Activated T-cell treated with anti-CD3 and anti-CD28 coated beads, Interleukin-2, amount 50 U/mL, for 72 hours (primary cell): ENCODE measurements at regions not wholly inside any gene's neighbourhood (a gene's known extent, or its start where the extent isn't known, plus 50 kb on each side); places are given as distances from the start of the nearest gene placed in this dataset.
"Not testable (repeated sequence)": the region's sequence is repeated elsewhere in the genome, so short reads cannot be mapped to it uniquely, and the experiment has no call there.

Experiments used
- ATAC-seq, 2 donors: fragments of 150-1000 bp; cut with Tn5 transposase; replicated peaks in 1 of 2; 2 replicates each; pipeline ENCODE4 v1.10.0; 2021; ENCODE audit warnings: moderate library complexity in 2 of 2, mild to moderate bottlenecking in 1 of 2
- DNase-seq, 2 donors: peaks; one replicate each; pipeline ENCODE4 v3.0.0; 2021 to 2022; ENCODE audit warnings: mixed read lengths in 1 of 2
- H3K27ac Mint-ChIP-seq: one replicate; pipeline ENCODE4 v1.8.0; 2022; ENCODE audit warnings: mild to moderate bottlenecking, moderate library complexity, mixed read lengths
- H3K27me3 Mint-ChIP-seq: one replicate; pipeline ENCODE4 v1.8.0; 2022; ENCODE audit warnings: low read depth, mixed read lengths
- H3K36me3 Mint-ChIP-seq, 2 donors: one replicate each; pipeline ENCODE4 v1.8.0; 2022; ENCODE audit warnings: mixed read lengths in 2 of 2, mild to moderate bottlenecking in 1 of 2; ENCODE audit not compliant: insufficient read depth in 2 of 2
- H3K4me1 Mint-ChIP-seq: one replicate; pipeline ENCODE4 v1.8.0; 2022; ENCODE audit warnings: low read depth, mixed read lengths
- H3K4me3 Mint-ChIP-seq, 2 donors: one replicate each; pipeline ENCODE4 v1.8.0; 2022; ENCODE audit warnings: mild to moderate bottlenecking in 2 of 2, mixed read lengths in 2 of 2, moderate library complexity in 2 of 2
- H3K9me3 Mint-ChIP-seq, 2 donors: one replicate each; pipeline ENCODE4 v1.8.0; 2022; ENCODE audit warnings: mixed read lengths in 2 of 2

DNA sequence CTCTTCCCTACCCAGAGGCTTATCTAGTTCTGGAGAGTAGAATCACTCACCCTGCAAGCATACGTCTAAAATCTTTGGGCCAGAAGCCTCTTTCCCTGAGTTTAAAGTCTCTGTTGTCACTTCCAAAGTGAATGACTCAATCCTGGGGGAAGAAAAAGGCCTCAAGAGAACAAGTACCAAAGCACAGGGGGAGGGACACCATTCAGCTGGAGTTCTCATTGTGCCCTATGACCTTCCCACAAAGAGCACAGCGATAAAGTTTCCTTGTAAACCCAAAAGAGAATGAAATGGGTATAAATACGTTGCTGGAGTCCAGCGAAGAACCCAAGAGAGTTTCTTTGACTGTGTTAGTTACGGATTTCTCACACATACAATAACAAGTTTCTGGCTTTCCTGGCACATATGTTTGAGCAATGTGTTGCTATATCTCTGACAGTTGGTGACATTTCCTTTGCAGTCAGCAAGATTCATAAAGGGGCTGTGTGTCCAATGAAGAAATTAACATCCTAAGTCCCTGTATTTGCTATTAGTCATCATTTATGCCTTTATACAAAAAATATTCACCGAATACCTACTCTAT lies 107.3 kb upstream of the PTPRG start:
- ATAC-seq (no peak), DNase-seq (no peak)
- H3K36me3 Mint-ChIP-seq = no peaks in the 10 kb centered on the region
- H3K4me3 Mint-ChIP-seq = no peak overlapping the region
- H3K4me1 Mint-ChIP-seq = no peaks in the 10 kb centered on the region
- no peaks in the 10 kb centered on the region for H3K9me3 Mint-ChIP-seq
- no peak overlapping the region for H3K27ac Mint-ChIP-seq
- H3K27me3 Mint-ChIP-seq = no peaks in the 10 kb centered on the region

DNA sequence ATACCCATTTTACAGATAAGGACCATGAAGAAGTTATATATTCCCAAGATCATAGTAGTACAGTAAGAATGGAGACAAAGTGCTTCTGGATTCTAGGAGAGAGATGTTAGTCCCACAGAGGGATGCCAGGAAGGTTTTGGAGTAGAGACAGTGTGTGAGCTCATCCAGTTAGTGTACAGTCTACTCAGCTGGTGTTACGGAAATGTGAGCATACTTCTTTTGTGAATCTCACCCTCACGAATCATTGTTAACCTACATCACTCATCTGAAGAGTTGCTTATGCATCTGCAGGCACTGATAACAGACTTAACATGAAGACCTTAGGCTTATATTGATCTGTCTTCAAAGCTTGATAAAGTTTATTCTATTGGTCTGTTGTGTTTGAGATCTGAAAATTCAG lies 106.6 kb upstream of the PTPRG start:
- no peaks in the 10 kb centered on the region for H3K36me3 Mint-ChIP-seq
- no peak overlapping the region for H3K27ac Mint-ChIP-seq
- H3K4me1 Mint-ChIP-seq = no peaks in the 10 kb centered on the region
- no peak for DNase-seq
- no peak overlapping the region for H3K4me3 Mint-ChIP-seq
- no peaks in the 10 kb centered on the region for H3K27me3 Mint-ChIP-seq
- H3K9me3 Mint-ChIP-seq = no peaks in the 10 kb centered on the region
- no peak for ATAC-seq

DNA sequence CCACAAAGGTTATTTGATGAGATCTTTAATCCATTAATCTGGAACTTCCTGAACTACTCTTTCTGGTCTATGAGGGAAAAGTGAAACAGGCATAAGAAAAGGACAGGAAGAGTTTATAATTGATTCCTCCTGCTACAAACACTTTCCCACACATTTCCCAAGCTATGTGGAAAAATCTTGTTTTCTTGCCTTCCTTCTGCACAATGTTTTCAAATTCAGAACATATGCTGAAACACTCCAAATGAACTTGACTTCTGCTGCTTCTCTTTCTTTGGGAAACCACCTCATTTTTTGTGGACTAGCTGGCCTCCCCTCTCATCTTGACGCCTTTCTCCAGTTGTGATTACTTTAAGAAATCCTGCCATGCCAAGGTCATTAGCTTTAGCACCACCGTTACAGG lies 100.7 kb upstream of the PTPRG start:
- H3K9me3 Mint-ChIP-seq = no peaks in the 10 kb centered on the region
- DNase-seq (no peak), ATAC-seq (no peak)
- no peak overlapping the region for H3K4me3 Mint-ChIP-seq
- H3K36me3 Mint-ChIP-seq = no peaks in the 10 kb centered on the region
- peaks cover 6% of the 10 kb centered on the region for H3K27me3 Mint-ChIP-seq
- H3K4me1 Mint-ChIP-seq = peaks cover 6% of the 10 kb centered on the region
- no peak overlapping the region for H3K27ac Mint-ChIP-seq

DNA sequence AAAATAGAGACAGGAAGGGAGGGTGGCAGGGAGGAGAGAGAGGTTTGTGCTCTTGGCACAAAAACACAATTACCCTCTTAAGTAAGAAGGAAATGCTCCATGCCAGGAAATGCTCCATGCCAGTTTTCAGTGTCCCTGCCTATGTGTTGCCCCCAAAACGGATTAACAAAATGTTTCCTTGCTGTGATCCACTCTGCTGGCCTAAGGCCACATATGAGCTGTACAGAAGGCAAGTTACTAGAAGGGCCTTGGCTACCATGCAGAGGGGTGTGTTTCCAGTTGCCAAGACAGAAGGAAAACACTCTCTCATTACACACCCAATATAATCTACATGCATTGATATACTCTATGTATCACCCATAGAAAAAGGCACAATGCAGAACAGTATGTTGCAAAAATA lies 98.2 kb upstream of the PTPRG start:
- no peak for DNase-seq
- Mint-ChIP-seq H3K36me3 (no peaks in the 10 kb centered on the region), H3K9me3 (no peaks in the 10 kb centered on the region), H3K4me1 (peaks cover 6% of the 10 kb centered on the region), H3K27me3 (peaks cover 6% of the 10 kb centered on the region), H3K27ac (no peak overlapping the region), H3K4me3 (no peak overlapping the region)
- ATAC-seq = no peak

DNA sequence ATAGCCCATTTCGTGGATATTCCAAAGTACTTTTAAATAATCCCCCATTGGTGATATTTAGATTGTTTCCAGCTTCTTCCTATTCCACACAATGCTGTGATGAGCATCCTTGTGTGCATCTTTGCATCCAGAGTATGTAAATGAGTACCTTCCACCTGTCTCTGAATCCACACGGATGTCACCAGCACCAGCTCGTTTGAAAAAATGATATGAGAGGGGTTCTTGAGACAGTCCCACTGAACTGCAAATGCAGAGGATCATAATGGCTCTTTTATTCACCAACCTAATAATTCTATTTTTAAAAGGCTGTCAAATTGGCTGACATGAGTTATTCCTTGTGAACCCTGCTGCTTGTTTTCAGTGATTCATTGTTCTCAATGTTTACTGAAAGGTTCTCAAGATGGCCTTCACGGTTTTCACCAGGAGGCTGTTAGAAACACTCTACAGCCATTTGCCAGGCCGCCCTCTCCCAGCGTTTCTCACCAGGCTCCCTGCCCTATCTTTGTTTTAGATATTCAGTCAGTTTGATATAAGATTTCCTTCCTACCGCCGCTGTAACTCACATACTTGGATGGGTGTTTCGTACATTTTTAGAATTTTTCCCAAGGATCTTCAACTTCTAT lies 96.7 kb upstream of the PTPRG start:
- H3K4me1 Mint-ChIP-seq = peaks cover 6% of the 10 kb centered on the region
- no peak overlapping the region for H3K27ac Mint-ChIP-seq
- no peaks in the 10 kb centered on the region for H3K9me3 Mint-ChIP-seq
- H3K36me3 Mint-ChIP-seq = no peaks in the 10 kb centered on the region
- no peak for ATAC-seq
- H3K4me3 Mint-ChIP-seq = no peak overlapping the region
- no peak for DNase-seq
- peaks cover 6% of the 10 kb centered on the region for H3K27me3 Mint-ChIP-seq

DNA sequence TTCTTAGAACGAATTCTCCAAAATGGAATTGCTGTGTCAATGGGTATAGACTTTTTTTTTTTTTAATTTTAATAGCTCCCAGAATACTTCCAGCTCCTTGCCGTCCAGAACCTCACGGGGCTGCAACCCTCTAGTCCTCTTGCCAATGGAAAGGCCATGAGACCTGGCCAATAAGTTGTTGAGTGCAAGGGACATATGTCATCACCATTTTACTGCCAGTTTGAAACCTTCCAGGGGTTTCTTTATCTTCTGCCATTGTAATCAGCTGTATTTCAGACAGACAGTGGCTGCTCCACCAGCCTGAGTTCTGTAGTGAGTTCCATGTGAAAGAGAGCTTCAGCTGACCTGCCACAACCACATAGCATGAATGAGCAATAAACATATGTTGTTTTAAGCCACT lies 95.0 kb upstream of the PTPRG start:
- Mint-ChIP-seq H3K4me3 (no peak overlapping the region), H3K9me3 (no peaks in the 10 kb centered on the region), H3K4me1 (no peaks in the 10 kb centered on the region), H3K36me3 (peaks cover 0 to under 1% of the 10 kb centered on the region in 2 donors), H3K27ac (no peak overlapping the region), H3K27me3 (no peaks in the 10 kb centered on the region)
- ATAC-seq (no peak), DNase-seq (no peak)

DNA sequence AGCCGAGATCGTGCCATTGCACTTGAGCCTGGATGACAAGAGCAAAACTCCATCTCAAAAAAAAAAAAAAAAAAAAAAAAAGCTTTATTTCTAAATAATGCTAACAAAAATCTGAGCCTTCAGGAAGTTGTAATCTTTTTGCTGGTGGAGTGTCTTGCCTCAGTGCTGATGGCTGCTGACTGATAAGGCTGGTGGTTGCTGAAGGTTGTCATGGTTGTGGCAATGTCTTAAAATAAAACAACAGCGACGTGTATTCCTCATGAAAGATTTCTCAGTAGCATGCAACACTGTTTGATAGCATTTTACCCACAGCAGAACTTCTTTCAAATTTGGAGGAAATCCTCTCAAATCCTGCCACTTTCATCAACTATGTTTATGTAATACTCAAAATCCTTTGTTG lies 77.4 kb upstream of the PTPRG start:
- no peaks in the 10 kb centered on the region for H3K9me3 Mint-ChIP-seq
- H3K4me3 Mint-ChIP-seq = peak overlapping the region in 1 of 2 donors; percentile 21
- H3K36me3 Mint-ChIP-seq = no peaks in the 10 kb centered on the region
- no peak for DNase-seq
- no peaks in the 10 kb centered on the region for H3K27me3 Mint-ChIP-seq
- H3K4me1 Mint-ChIP-seq = no peaks in the 10 kb centered on the region
- H3K27ac Mint-ChIP-seq = no peak overlapping the region
- ATAC-seq = no peak

DNA sequence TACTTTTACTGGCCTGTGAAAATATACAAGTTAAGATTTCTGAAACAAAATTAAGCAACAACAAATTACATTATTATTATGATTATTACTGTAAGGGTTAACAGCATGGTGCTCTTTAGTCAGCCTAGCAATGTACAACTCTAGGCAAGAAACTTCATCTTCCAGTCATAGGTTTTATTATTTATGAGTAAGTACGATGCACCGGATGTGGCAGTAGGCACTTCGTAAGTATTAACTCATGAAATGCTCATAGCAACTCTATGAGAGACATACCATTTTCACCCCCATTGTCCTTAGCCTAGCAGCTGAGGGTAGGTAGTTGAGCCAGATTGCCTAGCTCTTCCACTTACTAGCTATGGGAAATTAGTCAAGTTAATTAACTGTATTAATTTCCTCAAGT lies 68.0 kb upstream of the PTPRG start:
- DNase-seq (no peak), ATAC-seq (no peak)
- Mint-ChIP-seq H3K27ac (no peak overlapping the region), H3K27me3 (no peaks in the 10 kb centered on the region), H3K36me3 (no peaks in the 10 kb centered on the region), H3K4me1 (no peaks in the 10 kb centered on the region), H3K4me3 (no peak overlapping the region), H3K9me3 (peaks cover 2 to 3% of the 10 kb centered on the region in 2 donors)

DNA sequence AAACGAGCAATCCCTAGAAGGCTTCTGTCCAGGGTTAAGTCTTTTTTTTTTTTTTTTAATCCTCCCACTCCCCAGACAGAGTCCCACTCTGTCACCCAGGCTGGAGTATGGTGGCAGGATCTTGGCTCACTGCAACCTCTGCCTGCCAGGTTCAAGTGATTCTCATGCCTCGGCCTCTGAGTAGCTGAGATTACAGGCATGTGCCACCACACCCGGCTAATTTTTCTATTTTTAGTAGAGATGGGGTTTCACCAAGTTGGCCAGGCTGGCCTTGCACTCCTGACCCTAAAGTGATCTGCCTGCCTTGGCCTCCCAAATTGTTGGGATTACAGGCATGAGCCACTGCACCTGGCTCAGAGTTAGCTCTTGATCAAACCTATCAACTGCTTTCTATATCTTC lies 67.1 kb upstream of the PTPRG start:
- H3K9me3 Mint-ChIP-seq, H3K4me1 Mint-ChIP-seq, DNase-seq, H3K36me3 Mint-ChIP-seq, H3K4me3 Mint-ChIP-seq, H3K27ac Mint-ChIP-seq, ATAC-seq, H3K27me3 Mint-ChIP-seq: not testable (repeated sequence)

DNA sequence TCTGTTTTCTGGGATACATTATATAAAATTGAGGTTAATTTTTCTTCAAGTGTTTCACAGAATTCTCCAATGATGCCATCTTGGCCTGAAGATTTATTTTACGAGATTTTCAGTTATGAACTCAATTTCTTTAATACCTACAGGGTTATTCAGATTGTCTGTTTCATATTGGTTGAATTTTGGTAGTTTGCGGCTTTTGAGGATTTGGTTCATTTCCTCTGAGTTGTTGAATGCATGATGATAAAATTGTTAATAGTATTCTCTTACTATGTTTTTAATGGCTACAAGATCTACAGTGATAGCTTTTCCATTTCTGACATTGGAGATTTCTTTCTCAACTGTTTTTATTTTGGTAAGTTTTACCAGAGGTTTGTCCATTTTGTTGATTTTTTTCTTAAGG lies 63.9 kb upstream of the PTPRG start:
- no peaks in the 10 kb centered on the region for H3K36me3 Mint-ChIP-seq
- H3K9me3 Mint-ChIP-seq = peaks cover 7 to 8% of the 10 kb centered on the region in 2 donors
- no peak overlapping the region for H3K4me3 Mint-ChIP-seq
- no peak for DNase-seq
- peaks cover 4% of the 10 kb centered on the region for H3K27me3 Mint-ChIP-seq
- H3K4me1 Mint-ChIP-seq = no peaks in the 10 kb centered on the region
- no peak overlapping the region for H3K27ac Mint-ChIP-seq
- no peak for ATAC-seq

DNA sequence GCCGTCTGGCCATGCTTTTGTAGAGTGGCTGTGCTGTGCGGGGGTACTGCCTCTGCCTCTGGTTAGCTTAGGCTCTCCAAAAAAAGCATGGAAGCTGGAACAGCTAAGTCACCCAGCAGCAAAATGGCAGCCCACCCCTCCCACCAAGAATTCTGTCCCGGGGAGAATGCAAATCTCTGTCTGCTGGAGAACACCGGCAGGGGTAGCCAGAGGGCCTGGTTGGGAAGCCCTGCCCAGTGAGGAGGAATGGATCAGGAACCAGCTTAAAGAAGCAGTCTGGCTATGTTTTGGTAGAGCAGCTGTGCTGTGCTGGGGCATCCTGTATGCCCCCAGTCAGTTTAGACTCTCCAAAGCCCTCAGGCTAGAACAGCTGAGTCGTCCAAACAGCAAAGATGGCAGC lies 56.2 kb upstream of the PTPRG start:
- no peaks in the 10 kb centered on the region for H3K4me1 Mint-ChIP-seq
- H3K27me3 Mint-ChIP-seq = peaks cover 35% of the 10 kb centered on the region
- H3K4me3 Mint-ChIP-seq = no peak overlapping the region
- no peak overlapping the region for H3K27ac Mint-ChIP-seq
- peaks cover 10 to 12% of the 10 kb centered on the region in 2 donors for H3K9me3 Mint-ChIP-seq
- DNase-seq (no peak), ATAC-seq (no peak)
- peaks cover 3 to 5% of the 10 kb centered on the region in 2 donors for H3K36me3 Mint-ChIP-seq

DNA sequence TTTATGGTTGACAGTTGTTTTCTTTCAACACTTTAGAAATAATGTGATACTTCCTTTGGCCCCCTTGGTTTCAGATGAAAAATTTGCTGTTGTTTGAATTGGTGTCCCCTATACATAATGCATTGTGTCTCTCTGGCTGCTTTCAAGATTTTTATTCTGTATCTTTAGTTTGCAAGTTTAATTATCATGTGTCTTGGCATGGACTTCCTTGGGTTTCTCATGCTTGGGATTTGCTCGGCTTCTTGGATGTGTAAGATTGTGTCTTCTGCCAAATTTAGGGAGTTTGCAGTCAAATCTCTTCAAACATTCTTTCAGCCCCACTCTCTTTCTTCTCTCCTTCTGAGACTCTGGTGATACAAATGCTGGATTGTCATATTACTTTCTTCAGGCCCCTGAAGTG lies 53.4 kb upstream of the PTPRG start:
- Mint-ChIP-seq H3K4me1 (peaks cover 5% of the 10 kb centered on the region), H3K27ac (no peak overlapping the region), H3K4me3 (no peak overlapping the region), H3K27me3 (peaks cover 31% of the 10 kb centered on the region), H3K36me3 (peaks cover 3 to 5% of the 10 kb centered on the region in 2 donors), H3K9me3 (peaks cover 4 to 8% of the 10 kb centered on the region in 2 donors)
- ATAC-seq = no peak
- DNase-seq = no peak
